Endodermal cell (in vitro differentiated cells): ENCODE measurements at regions not wholly inside any gene's neighbourhood (a gene's known extent, or its start where the extent isn't known, plus 50 kb on each side); places are given as distances from the start of the nearest gene placed in this dataset.

ENCODE experiments used
- DNase-seq: peaks from one replicate; pipeline ENCODE4 v3.0.0-alpha.2; 2017
- H3K27ac ChIP-seq: 2 replicates; pipeline ENCODE4 v1.5.1; 2013; ENCODE audit warnings: mild to moderate bottlenecking, low read depth, low read length, moderate library complexity
- H3K27me3 ChIP-seq: 2 replicates; pipeline ENCODE4 v1.6.1; 2013; ENCODE audit warnings: mild to moderate bottlenecking, low read length, moderate library complexity; ENCODE audit not compliant: insufficient read depth, control insufficient read depth, poor library complexity, severe bottlenecking
- H3K36me3 ChIP-seq: 2 replicates; pipeline ENCODE4 v1.7.0; 2013; ENCODE audit warnings: mild to moderate bottlenecking, low read length, moderate library complexity; ENCODE audit not compliant: control insufficient read depth, insufficient read depth
- H3K4me1 ChIP-seq: one replicate; pipeline ENCODE4 v1.7.0; 2013; ENCODE audit warnings: low read length; ENCODE audit not compliant: control insufficient read depth, insufficient read depth
- H3K4me3 ChIP-seq: 2 replicates; pipeline ENCODE4 v1.5.1; 2013; ENCODE audit warnings: mild to moderate bottlenecking, low read length, moderate library complexity
- H3K9ac ChIP-seq: 2 replicates; pipeline ENCODE4 v1.6.1; 2013; ENCODE audit warnings: mild to moderate bottlenecking, low read length, moderate library complexity; ENCODE audit not compliant: poor library complexity, severe bottlenecking; ENCODE audit errors: extremely low read depth
- H3K9me3 ChIP-seq: 2 replicates; pipeline ENCODE4 v1.6.1; 2013; ENCODE audit warnings: mild to moderate bottlenecking, low read length, moderate library complexity; ENCODE audit not compliant: control insufficient read depth
- H3K27ac Mint-ChIP-seq: 2 replicates; pipeline ENCODE4 v1.8.0; 2020; ENCODE audit warnings: mixed read lengths
- H3K27me3 Mint-ChIP-seq: 2 replicates; pipeline ENCODE4 v1.8.0; 2021; ENCODE audit warnings: mild to moderate bottlenecking, mixed read lengths; ENCODE audit not compliant: insufficient read depth
- H3K36me3 Mint-ChIP-seq: 2 replicates; pipeline ENCODE4 v1.8.0; 2020; ENCODE audit warnings: low read depth, mixed read lengths
- H3K4me1 Mint-ChIP-seq: 2 replicates; pipeline ENCODE4 v1.8.0; 2020; ENCODE audit warnings: mixed read lengths
- H3K4me3 Mint-ChIP-seq: 2 replicates; pipeline ENCODE4 v1.8.0; 2020; ENCODE audit warnings: mild to moderate bottlenecking, moderate library complexity, mixed read lengths
- H3K9me3 Mint-ChIP-seq: 2 replicates; pipeline ENCODE4 v1.8.0; 2020; ENCODE audit warnings: mild to moderate bottlenecking, mixed read lengths
- WGBS, 2 experiments: methylation state at CpG; one replicate each; pipeline versions ENCODE4 v1.1.5 to v1.1.7; 2013; ENCODE audit warnings: missing lambda C conversion rate in 2 of 2, mixed read lengths in 1 of 2; ENCODE audit not compliant: insufficient coverage in 1 of 2, insufficient read length in 1 of 2; 5-methylcytosine and 5-hydroxymethylcytosine counted together
- TF ChIP-seq, protein P1 (sequence below): fragments of 200-600 bp; sonication (generic); conservative IDR thresholded peaks from 2 replicates; pipeline ENCODE4 v1.5.0; 2021; ENCODE audit warnings: antibody characterized with exemption, mild to moderate bottlenecking

DNA sequence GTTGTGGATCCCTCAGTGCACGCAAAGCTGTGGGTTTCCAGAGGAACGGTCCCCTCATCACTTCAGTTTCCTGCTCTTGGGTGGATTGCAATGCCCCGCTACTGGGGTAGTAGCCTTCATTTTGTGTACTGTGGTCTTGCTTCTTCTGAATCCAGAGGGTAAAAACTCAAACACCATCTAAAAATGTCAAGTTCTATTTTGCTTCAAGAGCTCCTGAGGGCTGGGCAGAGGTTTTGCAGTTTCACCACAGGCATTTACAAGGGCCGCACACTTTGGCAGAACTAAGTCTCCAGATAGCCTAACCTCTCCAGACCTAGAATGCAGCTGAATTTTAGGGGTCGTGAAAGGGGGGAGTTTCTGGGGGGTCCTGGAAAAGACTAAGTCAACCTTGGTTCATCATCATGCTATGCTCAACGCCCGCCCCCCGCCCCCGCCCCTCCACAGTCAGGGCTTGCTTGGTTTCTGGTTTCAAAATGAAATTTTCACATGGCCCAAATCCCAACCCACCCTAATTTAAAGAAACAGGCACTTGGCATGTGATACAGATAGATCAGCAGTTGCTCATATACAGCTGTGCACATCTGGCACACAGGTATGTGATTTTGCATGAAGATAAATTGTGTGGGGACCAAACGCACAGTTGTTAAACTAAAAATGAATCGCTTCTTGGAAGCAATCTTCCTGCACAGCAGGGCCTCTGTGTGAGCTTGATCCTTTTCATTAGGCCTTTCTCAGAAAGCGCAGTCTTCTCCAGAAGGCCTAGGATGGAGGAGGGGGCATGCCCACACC, 329.6 kb downstream of the OSR1 start:
- Mint-ChIP-seq H3K27me3 (peaks cover 1% of the 10 kb centered on the region), H3K27ac (no peak overlapping the region), H3K36me3 (no peaks in the 10 kb centered on the region), H3K4me3 (no peak overlapping the region), H3K9me3 (no peaks in the 10 kb centered on the region), H3K4me1 (no peaks in the 10 kb centered on the region)
- Histone ChIP-seq H3K27me3 (no peaks in the 10 kb centered on the region), H3K9ac (no peak overlapping the region), H3K36me3 (no peaks in the 10 kb centered on the region), H3K9me3 (no peaks in the 10 kb centered on the region), H3K27ac (no peak overlapping the region), H3K4me3 (no peak overlapping the region), H3K4me1 (no peaks in the 10 kb centered on the region)
- DNase-seq: no peak
- TF ChIP-seq, protein P1, sequence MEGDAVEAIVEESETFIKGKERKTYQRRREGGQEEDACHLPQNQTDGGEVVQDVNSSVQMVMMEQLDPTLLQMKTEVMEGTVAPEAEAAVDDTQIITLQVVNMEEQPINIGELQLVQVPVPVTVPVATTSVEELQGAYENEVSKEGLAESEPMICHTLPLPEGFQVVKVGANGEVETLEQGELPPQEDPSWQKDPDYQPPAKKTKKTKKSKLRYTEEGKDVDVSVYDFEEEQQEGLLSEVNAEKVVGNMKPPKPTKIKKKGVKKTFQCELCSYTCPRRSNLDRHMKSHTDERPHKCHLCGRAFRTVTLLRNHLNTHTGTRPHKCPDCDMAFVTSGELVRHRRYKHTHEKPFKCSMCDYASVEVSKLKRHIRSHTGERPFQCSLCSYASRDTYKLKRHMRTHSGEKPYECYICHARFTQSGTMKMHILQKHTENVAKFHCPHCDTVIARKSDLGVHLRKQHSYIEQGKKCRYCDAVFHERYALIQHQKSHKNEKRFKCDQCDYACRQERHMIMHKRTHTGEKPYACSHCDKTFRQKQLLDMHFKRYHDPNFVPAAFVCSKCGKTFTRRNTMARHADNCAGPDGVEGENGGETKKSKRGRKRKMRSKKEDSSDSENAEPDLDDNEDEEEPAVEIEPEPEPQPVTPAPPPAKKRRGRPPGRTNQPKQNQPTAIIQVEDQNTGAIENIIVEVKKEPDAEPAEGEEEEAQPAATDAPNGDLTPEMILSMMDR: no peak
- 60 to 89% methylated on average over 1 to 10 of the region's 12 CpGs for WGBS, 2 experiments

DNA sequence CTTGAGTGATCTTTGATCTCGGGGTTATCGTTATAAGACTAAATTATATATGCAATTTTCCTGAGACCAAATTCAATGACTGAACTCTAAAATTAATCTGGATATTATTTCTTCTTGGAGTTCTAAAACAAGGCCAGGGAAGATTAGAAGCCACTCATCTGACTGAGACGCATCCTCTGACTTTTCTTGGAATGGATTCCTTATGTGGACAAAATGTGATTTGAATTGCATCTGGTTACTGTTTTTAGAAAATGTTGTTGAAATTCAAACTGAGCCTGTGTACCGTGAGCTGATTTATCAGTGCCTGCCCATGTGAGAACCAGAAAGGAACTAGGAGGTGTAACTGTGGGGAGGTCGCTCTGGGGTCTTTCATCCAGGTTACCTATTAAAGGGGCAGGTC, 330.8 kb downstream of the OSR1 start:
- TF ChIP-seq, protein P1: no peak
- Histone ChIP-seq H3K9me3 (no peaks in the 10 kb centered on the region), H3K4me1 (no peaks in the 10 kb centered on the region), H3K9ac (no peak overlapping the region), H3K27me3 (no peaks in the 10 kb centered on the region), H3K4me3 (no peak overlapping the region), H3K27ac (no peak overlapping the region), H3K36me3 (no peaks in the 10 kb centered on the region)
- peaks cover 1% of the 10 kb centered on the region for H3K27me3 Mint-ChIP-seq
- H3K36me3 Mint-ChIP-seq: no peaks in the 10 kb centered on the region
- no peak overlapping the region for H3K27ac Mint-ChIP-seq
- H3K4me1 Mint-ChIP-seq: no peaks in the 10 kb centered on the region
- H3K9me3 Mint-ChIP-seq: no peaks in the 10 kb centered on the region
- 92 to 100% methylated on average over 2 to 5 of the region's 5 CpGs for WGBS, 2 experiments
- no peak for DNase-seq
- H3K4me3 Mint-ChIP-seq: no peak overlapping the region

DNA sequence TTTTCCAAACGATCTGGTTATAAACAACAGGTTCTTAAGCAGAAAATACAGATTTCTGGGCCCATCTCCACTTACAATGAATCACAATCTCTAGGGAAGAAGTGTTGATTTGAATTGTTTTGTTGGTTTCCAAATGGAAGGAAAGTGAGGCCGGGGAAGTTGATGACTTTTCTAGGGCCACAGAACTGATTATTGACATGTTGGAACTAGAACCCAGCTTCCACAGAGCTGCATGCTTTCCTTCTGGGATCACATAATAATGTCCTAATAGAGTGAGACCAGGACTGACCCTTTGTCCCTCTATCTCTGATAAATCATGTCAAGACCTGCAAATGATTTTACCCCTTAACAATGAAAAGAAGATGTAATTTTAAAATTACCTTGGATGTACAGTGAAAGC, 332.2 kb downstream of the OSR1 start:
- DNase-seq: no peak
- Histone ChIP-seq H3K9ac (no peak overlapping the region), H3K4me3 (no peak overlapping the region), H3K4me1 (no peaks in the 10 kb centered on the region), H3K27ac (no peak overlapping the region), H3K9me3 (no peaks in the 10 kb centered on the region), H3K36me3 (no peaks in the 10 kb centered on the region), H3K27me3 (no peaks in the 10 kb centered on the region)
- Mint-ChIP-seq H3K27ac (no peak overlapping the region), H3K4me3 (no peak overlapping the region), H3K9me3 (no peaks in the 10 kb centered on the region), H3K36me3 (no peaks in the 10 kb centered on the region), H3K4me1 (no peaks in the 10 kb centered on the region), H3K27me3 (no peaks in the 10 kb centered on the region)
- TF ChIP-seq, protein P1: no peak
- WGBS, 2 experiments: 90 to 94% methylated on average over 1 to 2 of the region's 2 CpGs
